ENCODE measurements at regions not wholly inside any gene's neighbourhood (a gene's known extent, or its start where the extent isn't known, plus 50 kb on each side); places are given as distances from the start of the nearest gene placed in this dataset.
"Not testable (repeated sequence)": the region's sequence is repeated elsewhere in the genome, so short reads cannot be mapped to it uniquely, and the experiment has no call there.

- DNase-seq (ENCODE audit: insufficient read length) = no peak
- TF ChIP-seq POLR2A (IDR thresholded peaks at IDR 0.05; ENCODE audit: low read depth, low read length) (no peak), TAF1 (IDR thresholded peaks at IDR 0.05; ENCODE audit: borderline replicate concordance, low read depth, low read length) (no peak), POLR2AphosphoS5 (IDR thresholded peaks at IDR 0.05; ENCODE audit: low read depth, low read length) (no peak)
- no peak for FAIRE-seq
Measured at GRCh38 chr18:56483386-56483785, 155.0 kb downstream of the TXNL1 start.

- DNase-seq (ENCODE audit: insufficient read length); FAIRE-seq: not testable (repeated sequence)
Measured at GRCh38 chr18:56482813-56483212, 155.6 kb downstream of the TXNL1 start.

- FAIRE-seq (no peak), DNase-seq (ENCODE audit: insufficient read length) (no peak)
- TF ChIP-seq POLR2AphosphoS5 (IDR thresholded peaks at IDR 0.05; ENCODE audit: low read depth, low read length) (no peak), TAF1 (IDR thresholded peaks at IDR 0.05; ENCODE audit: borderline replicate concordance, low read depth, low read length) (no peak), POLR2A (IDR thresholded peaks at IDR 0.05; ENCODE audit: low read depth, low read length) (no peak)
Measured at GRCh38 chr18:56481751-56482150, 156.6 kb downstream of the TXNL1 start.

GRCh38 chr18:56479841-56480240 is 158.6 kb downstream of the TXNL1 start:
- DNase-seq (ENCODE audit: insufficient read length) (no peak), FAIRE-seq (no peak)
- no peak for TF ChIP-seq POLR2A (IDR thresholded peaks at IDR 0.05; ENCODE audit: low read depth, low read length)

GRCh38 chr18:56475250-56475649 is 163.1 kb downstream of the TXNL1 start:
- TF ChIP-seq POLR2AphosphoS5 (IDR thresholded peaks at IDR 0.05; ENCODE audit: low read depth, low read length) (no peak), POLR2A (IDR thresholded peaks at IDR 0.05; ENCODE audit: low read depth, low read length) (no peak), TAF1 (IDR thresholded peaks at IDR 0.05; ENCODE audit: borderline replicate concordance, low read depth, low read length) (no peak)
- DNase-seq (ENCODE audit: insufficient read length) (no peak), FAIRE-seq (no peak)

- FAIRE-seq (no peak), DNase-seq (ENCODE audit: insufficient read length) (no peak)
- no peak for TF ChIP-seq POLR2AphosphoS5 (IDR thresholded peaks at IDR 0.05; ENCODE audit: low read depth, low read length)
- TF ChIP-seq POLR2A (IDR thresholded peaks at IDR 0.05; ENCODE audit: low read depth, low read length) = no peak
- no peak for TF ChIP-seq TAF1 (IDR thresholded peaks at IDR 0.05; ENCODE audit: borderline replicate concordance, low read depth, low read length)
Measured at GRCh38 chr18:56473400-56474024, 164.9 kb downstream of the TXNL1 start.

- no peak for TF ChIP-seq TAF1 (IDR thresholded peaks at IDR 0.05; ENCODE audit: borderline replicate concordance, low read depth, low read length)
- no peak for TF ChIP-seq POLR2A (IDR thresholded peaks at IDR 0.05; ENCODE audit: low read depth, low read length)
- TF ChIP-seq POLR2AphosphoS5 (IDR thresholded peaks at IDR 0.05; ENCODE audit: low read depth, low read length) = no peak
- DNase-seq (ENCODE audit: insufficient read length) (no peak), FAIRE-seq (no peak)
Measured at GRCh38 chr18:56470406-56471351, 167.7 kb downstream of the TXNL1 start.

GRCh38 chr18:56469582-56469981 is 168.8 kb downstream of the TXNL1 start:
- TF ChIP-seq POLR2AphosphoS5 (IDR thresholded peaks at IDR 0.05; ENCODE audit: low read depth, low read length) (no peak), TAF1 (IDR thresholded peaks at IDR 0.05; ENCODE audit: borderline replicate concordance, low read depth, low read length) (no peak), POLR2A (IDR thresholded peaks at IDR 0.05; ENCODE audit: low read depth, low read length) (no peak)
- DNase-seq (ENCODE audit: insufficient read length) (no peak), FAIRE-seq (no peak)

GRCh38 chr18:56468396-56468795 is 170.0 kb downstream of the TXNL1 start:
- FAIRE-seq (no peak), DNase-seq (ENCODE audit: insufficient read length) (no peak)
- TF ChIP-seq POLR2A (IDR thresholded peaks at IDR 0.05; ENCODE audit: low read depth, low read length) (no peak), TAF1 (IDR thresholded peaks at IDR 0.05; ENCODE audit: borderline replicate concordance, low read depth, low read length) (no peak), POLR2AphosphoS5 (IDR thresholded peaks at IDR 0.05; ENCODE audit: low read depth, low read length) (no peak)

- TF ChIP-seq POLR2AphosphoS5 (IDR thresholded peaks at IDR 0.05; ENCODE audit: low read depth, low read length) (no peak), POLR2A (IDR thresholded peaks at IDR 0.05; ENCODE audit: low read depth, low read length) (no peak), TAF1 (IDR thresholded peaks at IDR 0.05; ENCODE audit: borderline replicate concordance, low read depth, low read length) (no peak)
- DNase-seq (ENCODE audit: insufficient read length) (no peak), FAIRE-seq (no peak)
Measured at GRCh38 chr18:56462276-56462675, 176.1 kb downstream of the TXNL1 start.

- DNase-seq (ENCODE audit: insufficient read length) (no peak), FAIRE-seq (no peak)
- no peak for TF ChIP-seq POLR2A (IDR thresholded peaks at IDR 0.05; ENCODE audit: low read depth, low read length)
Measured at GRCh38 chr18:56461151-56461550, 177.2 kb downstream of the TXNL1 start.

- DNase-seq (ENCODE audit: insufficient read length) (no peak), FAIRE-seq (no peak)
- TF ChIP-seq POLR2A (IDR thresholded peaks at IDR 0.05; ENCODE audit: low read depth, low read length) (no peak), TAF1 (IDR thresholded peaks at IDR 0.05; ENCODE audit: borderline replicate concordance, low read depth, low read length) (no peak), POLR2AphosphoS5 (IDR thresholded peaks at IDR 0.05; ENCODE audit: low read depth, low read length) (no peak)
Measured at GRCh38 chr18:56460581-56460980, 177.8 kb downstream of the TXNL1 start.

Data from GM12892 (cell line).